GM19023 (cell line): ENCODE measurements at regions not wholly inside any gene's neighbourhood (a gene's known extent, or its start where the extent isn't known, plus 50 kb on each side); places are given as distances from the start of the nearest gene placed in this dataset.
"Not testable (repeated sequence)": the region's sequence is repeated elsewhere in the genome, so short reads cannot be mapped to it uniquely, and the experiment has no call there.

Source experiments
- ATAC-seq: cut with Tn5 transposase; IDR thresholded peaks from one replicate; pipeline ENCODE4 v1.9.1; 2021; ENCODE audit warnings: mild to moderate bottlenecking, moderate library complexity; ENCODE audit not compliant: unreplicated experiment

DNA sequence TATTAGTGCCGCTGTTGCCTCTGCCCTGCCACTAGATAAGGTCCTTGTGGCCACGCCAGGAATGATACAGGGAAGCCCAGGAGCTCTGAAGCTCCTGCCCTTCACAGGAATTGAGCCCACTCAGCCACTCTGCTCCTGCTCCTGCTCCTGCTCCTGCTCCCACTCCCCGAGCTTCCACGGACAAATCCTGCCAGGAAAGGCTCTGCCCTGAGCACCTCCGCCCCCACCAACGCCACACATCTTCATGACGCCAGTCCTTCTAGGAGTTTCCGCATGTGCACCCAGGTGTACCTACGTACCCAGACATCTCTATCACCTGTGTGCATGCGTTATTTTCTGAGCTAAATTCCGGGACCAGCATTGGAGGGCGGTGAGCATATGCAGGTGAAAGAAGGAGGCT, 369.1 kb downstream of the C16orf95 start:
- no peak for ATAC-seq

DNA sequence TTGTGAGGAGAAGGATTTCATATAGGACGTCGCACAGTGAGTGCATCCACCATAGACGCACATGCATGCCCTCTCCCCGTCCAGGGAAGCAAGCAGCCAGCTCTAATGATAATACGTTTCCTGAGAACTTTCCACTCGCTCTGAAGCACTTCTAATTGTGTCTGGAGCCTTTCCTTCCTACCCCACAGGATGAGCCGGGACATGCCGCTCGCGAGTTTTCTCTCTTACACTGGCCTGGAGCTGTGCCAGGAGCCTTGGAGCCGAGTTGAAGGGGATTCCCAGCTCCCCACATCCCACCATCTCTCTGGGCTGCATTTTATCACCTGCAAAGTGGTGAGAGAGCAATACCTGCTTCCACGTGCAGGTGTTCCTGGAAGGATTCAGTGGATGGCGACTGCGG, 368.1 kb downstream of the C16orf95 start:
- no peak for ATAC-seq

DNA sequence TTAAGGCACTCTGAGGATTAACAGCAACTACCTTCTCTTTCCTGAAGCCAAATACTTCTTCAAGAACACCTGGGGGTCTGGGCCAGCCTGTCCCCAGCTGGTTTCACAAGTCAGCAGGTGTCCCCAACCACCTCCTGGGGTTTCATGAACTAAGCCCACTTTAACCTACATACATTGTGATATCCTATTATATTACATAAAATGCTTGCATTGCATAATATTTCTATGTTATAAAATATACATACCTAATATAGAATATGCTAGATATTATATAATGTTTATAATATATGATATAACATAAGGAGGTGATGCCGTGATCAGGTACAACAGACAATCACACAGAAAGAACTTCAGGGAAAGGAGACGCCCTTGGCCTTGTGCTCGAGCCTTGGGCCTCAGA, 367.6 kb downstream of the C16orf95 start:
- ATAC-seq: no peak

DNA sequence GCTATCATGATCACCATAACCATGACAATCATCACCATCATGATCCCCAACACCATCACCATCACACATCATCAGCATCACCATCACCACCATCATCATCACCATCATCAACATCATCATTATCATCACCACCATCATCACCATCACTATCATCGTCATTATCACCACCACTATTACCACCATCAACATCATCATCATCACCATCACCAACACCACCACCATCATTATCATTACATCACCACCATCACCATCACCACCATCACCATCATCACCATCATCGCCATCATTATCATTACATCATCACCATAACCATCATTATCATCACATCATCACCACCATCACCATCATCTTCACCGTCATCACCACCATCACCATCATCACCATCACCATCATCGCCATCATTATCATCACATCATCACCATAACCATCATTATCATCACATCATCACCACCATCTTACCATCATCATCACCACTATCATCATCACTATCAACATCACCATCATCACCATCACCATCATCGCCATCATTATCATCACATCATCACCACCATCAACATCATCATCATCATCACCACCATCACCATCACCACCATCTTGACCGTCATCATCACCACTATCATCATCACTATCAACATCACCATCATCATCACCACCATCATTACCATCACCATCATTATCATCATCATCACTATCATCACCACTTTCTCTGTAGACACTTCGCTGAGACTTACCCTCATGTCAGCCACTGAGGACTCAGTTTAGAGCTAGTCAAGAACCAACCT, 366.0 kb downstream of the C16orf95 start:
- no peak for ATAC-seq

DNA sequence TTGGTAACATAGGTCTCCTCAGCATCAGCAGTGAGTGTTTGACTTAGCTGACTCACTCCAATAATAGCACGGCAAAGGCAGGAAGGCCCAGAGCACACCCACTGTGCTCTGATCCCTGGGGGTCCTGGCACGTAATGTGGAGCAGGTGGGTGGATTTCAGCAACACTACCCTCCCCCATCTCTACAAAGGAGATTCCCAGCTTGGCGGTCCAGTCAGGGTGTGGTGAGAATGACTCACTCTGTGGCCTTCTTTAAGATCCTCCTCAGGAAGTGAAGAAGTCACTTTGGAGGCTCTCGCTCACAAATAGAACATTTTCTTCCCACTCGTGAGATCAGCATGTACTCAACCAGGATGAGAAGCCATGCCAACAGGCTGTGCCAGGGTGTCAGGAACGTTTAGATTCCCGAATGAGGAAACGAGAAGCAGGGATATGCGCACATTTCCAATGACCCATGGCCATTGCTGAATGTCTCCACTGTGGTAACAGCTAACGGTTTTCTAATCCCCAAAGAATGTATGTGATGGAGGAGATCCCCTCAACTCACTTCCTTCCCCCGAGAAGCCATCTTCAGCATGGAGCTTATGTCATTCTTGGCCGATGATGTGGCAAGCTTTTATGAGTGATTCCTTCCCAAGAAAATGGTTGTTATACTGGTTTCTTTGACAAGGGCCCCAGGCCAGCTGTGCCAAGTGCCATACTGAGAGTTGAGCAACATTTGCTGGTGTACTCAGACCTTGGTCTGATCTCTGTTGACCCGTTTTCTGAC, 365.2 kb downstream of the C16orf95 start:
- ATAC-seq: no peak

DNA sequence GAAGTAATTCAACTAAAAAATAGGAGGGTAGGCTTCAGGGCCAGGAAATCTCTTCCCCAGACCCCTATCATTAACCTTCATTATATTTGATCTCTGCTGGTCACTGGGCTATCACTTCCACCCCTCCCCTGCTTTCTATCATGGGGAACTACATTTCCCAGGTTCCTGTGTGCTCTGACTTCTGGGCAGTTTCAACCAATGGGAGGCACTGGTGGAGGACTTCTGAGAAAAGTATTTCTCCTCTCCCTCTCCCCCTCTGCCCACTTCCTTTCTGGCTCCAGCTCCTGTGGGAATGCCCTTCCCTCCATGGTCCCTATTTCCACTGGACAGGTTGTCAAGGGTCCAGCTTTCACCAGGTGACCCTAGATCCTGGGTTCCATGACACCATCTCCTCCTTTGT, 364.4 kb downstream of the C16orf95 start:
- no peak for ATAC-seq

DNA sequence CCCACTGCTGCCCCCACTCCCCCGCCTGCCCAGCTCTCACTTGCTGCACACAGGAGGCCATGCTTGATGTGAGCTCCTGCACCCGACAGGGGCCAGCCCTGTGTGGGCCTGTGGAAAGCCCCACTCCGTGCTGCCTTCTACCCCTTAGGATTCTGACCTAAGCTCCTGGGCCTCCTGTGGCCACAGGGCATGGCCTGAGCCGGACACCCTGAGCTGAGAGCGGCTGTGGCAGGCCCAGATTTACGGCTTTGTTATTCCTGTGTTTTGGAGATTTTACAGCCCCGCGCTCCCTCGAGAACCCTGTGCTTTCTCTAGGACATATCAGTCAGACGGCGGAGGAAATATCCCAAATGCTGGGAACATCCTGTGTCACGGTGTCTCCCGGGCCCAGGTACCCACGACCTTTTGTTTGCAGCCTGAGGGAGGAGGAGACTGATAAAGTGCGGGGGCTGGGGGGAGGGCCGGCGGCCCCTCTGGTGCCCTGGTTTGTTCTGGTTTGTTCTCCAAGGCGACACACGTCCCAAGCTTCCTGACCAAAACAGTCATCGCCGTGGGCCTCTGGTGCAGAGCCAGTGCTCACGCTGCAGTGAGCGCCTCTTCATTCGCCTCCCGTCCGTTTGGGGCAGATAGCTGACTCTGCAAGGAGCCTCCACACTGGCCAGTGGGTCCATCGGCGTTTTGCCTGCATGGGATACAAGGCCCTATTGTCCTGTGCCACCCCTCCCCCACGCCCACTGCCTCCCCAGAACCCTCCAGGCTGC, 363.4 kb downstream of the C16orf95 start:
- ATAC-seq: no peak

DNA sequence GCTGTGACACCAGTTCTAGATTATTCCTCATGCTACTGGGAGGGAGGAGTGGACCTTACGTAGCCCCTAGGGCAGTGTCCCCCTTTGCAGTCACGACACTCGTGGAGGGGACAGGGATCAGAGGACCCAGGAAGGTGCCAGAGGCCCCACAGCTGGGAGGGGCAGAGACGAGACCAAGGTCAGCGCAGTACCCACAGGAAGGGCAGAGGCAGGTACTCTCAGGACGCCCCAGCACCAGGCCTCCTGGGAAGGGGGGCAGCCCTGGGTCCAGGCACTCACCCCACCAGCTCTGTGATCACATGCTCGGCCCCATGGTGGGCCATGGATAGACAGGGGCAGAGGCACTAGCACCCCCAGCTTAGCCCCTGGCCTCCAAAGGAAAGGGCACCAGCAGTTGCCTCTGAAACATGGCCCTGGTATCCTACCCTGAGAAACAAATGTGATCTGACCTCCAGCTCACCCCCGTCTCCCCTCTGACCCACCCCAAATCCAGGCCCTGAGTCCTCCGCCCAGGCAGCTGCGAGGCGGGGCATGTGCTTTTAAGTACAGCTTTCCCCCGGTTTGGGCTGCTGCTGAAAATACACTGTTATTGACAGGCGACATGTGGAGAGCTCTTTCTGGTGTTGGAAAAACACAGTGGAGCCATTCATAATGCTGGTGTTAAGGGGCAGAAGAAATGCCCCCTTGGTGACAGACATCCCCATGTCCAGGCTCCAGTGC, 361.9 kb downstream of the C16orf95 start:
- ATAC-seq: no peak

DNA sequence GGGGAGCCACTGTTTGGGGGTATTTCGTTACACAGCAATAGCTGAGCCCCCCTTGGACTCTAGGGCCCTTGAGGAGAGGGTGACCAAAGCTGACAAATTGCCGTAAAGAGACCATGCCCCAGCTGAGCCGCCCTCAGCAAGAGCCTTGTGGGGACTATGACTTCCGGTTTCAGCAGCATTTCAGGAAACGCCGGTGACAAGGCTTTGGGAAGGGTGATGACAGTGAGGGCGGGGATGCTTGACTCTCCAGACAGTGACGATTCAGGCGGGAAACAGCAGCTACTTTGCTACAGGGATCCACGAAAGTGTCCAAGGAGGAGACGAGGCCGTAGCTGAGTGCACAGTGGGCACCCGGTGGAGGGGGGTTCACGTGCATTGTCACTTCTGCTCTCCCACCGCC, 360.8 kb downstream of the C16orf95 start:
- no peak for ATAC-seq

DNA sequence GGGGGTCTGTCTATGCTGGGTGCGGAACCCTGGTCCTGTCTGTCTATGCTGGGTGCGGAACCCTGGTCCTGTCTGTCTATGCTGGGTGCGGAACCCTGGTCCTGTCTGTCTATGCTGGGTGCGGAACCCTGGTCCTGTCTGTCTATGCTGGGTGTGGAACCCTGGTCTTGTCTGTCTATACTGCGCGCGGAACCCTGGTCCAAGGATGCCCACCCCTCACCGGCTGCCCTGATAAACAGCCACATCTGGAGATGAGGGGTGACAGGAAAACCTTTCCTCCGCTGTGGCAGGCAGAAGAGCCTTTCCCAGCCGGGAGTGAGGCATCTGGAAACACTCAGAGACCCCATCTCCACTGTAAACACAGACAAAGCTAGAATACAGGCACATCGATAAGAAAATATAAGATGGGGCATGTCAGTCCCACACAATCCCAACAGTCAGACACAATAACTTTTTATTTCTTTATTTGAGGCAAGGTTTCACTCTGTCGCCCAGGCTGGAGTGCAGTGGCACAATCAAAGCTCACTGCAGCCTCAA, 359.5 kb downstream of the C16orf95 start:
- not testable (repeated sequence) for ATAC-seq

DNA sequence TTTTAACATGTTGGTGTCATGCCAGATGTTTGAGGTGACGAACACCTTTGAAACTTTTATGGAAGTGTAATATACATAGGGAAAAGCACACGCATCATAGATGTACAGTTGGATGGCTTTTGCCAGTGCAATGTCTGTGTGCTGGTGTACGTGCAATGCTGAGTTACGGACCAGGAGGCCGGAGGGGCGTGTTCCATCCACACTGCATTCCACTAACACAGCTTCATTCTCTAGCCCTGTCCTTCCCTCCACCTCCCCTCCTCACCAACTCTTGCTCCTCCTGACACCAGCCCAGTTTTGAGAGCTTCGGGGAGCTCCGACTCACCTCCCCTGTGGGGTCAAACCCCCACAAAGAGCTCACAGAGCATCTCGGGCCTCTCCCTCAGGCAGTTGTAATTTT, 358.8 kb downstream of the C16orf95 start:
- ATAC-seq: no peak

DNA sequence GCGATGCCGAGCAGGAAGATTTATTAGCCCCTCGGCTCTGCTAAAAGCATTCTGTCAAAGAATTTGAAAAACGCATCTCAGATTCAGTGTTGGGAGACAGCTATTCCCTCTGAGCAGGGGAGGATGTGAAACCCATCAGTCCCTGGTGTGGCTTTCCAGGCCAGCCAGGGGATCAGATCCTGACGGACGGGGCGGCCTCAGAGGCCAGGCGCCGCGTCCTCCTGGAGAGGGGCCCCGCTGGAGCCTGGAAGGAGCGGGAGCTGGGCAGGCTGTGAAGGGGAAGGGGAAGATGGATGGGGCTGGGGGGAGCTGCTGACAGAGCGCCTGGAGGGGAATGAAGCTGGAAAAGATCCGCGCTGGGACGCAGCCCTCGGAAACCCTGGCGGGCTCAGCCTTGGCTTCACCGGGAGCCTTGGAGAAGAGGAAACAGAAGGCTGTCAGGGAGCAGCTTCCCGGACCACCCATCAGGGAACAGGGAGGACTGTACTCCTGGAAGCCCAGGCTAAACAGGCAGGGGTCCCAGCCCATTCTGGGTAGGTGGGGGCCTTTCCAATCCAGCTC, 358.0 kb downstream of the C16orf95 start:
- no peak for ATAC-seq

DNA sequence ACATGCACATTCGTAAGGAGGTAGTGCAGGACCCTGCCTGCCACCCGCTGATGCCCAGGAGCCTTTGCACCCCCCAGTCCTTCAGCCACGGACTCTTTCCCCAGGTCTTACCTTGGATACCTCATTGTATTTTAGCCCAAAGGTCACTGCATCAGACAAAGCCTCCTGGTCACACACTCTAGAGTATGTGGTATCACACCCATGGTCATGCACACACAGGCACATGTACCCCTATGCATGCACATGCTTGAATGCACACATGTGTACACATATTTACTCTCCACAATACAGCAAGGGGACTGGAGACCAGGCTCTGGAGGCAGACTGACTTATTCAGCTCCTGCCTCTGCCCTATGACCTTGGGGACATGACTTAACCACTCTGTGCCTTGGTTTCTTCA, 357.5 kb downstream of the C16orf95 start:
- ATAC-seq: no peak

DNA sequence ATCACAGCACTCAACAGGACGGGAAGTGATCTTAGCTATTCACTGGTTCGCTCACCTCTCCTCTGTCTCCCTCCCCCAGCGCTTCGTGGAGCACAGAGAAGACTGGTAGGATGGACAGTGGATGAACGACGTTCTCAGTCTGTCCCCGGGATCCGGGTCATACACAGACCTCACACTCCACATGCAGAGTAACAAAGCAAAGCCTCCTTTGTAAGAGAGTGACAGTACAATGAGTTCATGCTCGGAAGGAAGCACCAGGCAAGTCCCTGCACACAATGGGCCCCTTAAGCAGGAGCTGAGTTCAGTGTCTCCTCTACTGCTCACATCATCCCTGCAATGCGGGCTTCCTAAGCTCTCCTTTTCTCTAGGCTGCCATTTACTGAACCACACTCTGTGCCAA, 356.9 kb downstream of the C16orf95 start:
- ATAC-seq: no peak

DNA sequence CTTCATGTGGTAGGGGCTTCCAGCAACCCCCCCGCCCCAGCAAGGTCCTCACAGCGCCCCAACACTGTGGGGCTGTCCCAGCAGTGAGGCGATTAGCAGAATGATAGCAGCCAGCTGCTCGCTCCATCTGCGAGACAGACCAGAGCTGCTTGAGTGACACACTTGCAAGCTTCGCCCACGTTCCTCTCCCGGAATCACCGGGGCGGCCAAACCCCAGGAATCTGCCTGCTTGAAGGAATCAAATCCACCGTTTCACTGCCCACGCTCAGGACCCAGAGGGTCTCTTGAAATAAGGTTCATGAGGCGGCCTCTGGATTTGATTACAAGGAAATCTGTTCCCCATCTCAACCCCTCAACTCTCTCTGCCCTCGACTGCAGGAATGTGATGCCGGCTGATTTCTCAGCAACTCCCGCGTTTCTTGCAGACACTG, 356.0 kb downstream of the C16orf95 start:
- no peak for ATAC-seq

DNA sequence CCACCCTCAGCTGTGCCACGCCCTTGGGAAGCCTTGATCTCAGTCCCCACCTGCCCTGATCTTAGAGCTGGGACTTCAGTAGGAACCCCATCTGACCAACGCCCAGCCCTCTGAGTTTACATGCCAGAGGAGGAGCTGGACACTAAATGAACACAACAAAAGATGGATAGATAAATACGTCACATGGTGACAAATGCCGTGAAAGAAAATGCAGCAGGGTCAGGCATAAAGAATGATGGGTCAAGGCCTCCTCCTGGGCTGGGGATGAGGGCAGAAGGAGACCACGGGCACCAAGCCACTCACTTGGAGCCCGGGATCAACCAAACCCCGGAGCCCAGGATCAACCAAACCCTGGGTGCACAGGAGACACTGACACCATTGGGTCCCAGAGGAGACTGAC, 354.9 kb downstream of the C16orf95 start:
- no peak for ATAC-seq

DNA sequence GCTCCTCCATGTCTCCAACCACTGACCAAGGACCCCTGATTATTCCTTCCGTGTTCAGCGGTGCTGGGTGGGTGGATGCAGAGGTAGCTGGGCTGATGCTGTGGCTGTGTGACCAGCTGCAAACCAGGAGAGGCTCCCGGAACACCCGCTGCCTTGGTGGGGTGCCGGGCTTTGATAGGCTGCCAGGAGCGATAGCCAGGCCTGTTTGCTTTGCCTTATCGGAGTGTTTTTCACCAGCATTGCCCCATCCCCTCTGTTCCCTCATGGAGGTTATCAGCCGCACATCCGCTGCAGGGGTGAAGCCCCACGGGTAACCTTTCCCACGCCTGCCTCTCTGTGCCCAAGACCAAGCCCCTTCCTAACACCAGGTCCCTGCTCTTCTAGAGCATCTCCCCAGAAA, 354.3 kb downstream of the C16orf95 start:
- no peak for ATAC-seq

DNA sequence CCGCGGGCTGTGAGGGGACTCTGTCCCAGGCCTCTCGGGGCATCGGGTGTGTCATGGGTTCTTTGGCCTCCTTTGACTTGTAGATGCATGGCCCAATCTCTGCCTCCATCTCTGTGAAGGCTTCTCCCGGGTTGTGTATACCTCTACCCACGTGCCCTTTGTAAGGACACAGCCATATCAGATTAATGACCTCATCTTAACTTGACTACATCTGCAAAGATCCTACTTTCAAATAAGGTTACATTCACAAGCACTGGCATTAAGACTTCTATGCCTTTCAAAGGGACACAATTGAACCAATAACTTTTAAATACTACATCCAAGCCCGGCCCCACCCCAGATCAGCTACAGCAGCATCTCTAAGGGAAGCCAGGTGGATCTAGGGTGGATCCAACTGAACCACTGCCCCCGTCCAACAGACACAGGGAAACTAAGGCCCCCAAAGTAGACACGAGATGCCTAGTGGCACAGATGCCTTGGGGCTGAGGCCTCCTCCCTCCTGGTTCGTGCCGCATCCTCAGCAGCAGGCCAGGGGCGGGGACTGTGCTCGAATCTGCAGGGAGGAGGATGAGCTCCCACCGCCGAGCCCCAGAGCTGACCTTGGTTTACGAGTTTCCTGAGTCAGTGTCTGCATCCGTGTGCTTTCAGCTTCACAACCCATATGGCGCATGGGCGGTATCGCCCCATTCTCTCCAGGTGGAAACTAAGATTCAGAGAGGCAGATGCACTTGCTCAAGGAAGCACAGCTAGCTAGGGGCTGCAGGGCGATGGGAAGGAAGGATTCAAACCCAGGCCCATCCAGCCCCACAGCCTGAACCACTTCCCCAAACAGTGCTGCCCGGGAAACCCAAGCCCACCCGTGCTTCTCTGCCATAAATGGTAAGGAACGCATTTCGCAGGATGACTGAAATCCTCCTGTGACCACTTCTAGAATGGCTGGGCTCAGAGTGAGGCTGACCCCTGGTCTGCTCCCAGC, 353.3 kb downstream of the C16orf95 start:
- no peak for ATAC-seq

DNA sequence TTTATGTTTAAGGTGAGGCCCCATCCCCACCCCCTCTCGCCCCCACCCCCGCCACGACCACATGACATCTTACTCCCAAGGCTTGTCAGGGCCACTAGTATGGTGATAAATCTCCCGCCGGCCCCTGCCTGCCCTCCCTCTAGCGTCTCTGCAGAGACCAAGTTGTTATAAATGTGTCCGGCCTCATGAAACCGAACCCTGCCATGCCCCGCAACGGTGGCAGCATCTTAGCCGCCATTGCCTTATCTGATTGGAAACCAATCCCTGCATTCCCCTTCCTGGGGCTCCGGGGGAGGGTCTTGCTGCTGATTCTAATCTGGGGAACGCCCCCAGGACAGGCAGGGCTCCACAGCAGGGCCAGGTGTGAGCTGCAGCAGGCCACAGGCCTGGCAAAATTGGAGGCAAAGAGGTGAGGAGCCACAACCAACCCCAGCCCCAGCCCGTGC, 352.4 kb downstream of the C16orf95 start:
- ATAC-seq: no peak
